ENCODE measurements at regions not wholly inside any gene's neighbourhood (a gene's known extent, or its start where the extent isn't known, plus 50 kb on each side); places are given as distances from the start of the nearest gene placed in this dataset.
"Not testable (repeated sequence)": the region's sequence is repeated elsewhere in the genome, so short reads cannot be mapped to it uniquely, and the experiment has no call there.

DNA sequence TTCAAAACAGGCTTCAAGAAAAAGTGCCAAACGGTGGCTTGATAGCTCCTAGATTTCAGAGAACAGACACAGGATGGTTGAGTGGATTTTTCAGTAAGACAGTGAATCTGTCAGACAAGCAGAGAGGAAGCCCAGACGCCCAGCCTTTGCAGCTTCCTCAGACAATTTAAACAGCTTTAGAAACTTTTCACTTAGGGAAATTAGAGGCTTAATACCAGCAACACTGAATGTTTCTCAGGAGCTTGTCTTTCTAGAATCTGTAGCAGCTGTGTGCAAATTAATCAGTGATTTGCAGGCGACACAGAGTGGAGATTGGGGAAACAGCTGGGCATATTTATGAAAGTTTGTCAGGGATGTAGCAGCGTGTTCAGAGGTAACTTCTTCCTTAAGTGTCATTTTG, 362.1 kb downstream of the GALC start:
- no peak for DNase-seq (ENCODE audit: low read depth)

DNA sequence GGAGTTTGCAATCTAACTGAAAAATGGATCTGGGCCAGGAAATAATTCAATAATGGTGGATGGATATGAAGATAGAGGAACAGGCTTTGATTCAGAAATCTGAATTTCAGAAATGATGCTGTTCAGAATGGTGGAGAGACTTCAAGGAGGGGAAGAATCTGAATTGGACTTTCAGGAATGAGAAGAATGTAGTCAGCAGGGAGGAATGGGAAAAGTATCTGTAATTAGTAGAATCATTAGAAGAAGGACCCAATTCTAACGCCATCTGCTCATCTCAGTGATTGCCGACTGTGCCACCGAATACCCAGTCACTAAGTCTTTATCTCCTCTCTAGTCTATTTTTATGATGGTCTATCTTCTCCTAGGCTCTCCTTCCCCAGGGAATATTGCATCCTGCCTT, 363.2 kb downstream of the GALC start:
- DNase-seq (ENCODE audit: low read depth) = no peak

DNA sequence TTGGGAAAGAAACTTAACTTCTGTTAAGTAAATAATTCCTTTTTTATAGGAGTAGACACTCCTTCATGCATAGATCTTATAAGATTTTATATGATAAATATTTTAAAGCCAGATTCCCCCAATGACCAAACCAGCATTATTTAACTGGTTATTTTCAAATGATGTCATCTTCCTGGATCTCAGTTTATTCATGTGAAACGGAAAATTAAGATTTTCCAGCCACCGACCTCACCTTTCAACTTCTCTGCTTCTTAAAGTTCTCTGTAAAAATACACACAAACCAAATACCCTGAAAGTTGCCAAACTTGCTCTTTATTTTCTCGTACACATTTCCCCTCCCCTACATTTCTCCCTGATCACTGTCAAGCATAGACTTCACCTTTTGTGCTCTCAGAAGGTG, 364.2 kb downstream of the GALC start:
- no peak for DNase-seq (ENCODE audit: low read depth)

DNA sequence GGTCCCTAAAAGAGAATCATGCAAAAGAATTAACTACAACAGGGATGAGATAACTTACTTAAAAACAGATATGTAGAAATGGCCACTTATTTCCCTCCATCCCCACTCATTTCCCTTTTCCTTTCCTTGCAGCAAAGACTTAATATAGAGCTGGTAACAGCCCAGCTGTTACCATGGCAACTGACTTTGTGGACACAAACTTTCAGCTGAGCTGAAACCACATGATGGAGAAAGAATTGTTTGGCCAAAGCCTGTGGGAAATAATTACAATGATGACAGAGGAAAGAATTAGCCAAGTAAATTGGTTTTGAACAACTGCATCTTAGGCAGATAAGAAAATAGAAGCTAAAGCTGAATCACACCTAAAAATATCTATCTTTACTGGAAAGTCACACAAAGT, 364.9 kb downstream of the GALC start:
- no peak for DNase-seq (ENCODE audit: low read depth)

DNA sequence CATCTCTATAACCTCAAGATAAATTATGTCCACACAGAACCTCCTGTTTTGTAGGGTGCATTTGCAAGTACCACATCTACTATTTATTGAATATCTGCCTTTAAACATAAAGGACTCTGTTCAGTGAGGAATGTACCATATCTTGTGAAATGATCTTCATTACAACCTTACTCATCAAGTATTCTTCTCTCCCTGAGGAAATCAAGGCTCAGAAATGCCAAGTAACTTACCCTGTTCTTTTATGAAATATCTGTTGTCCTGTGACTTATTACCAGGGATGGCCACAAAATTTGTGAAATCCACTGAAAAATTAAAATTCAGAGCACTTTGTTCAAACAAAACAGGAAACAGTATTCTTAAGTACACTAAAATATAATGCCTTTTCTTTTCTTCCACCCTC, 366.7 kb downstream of the GALC start:
- no peak for DNase-seq (ENCODE audit: low read depth)

DNA sequence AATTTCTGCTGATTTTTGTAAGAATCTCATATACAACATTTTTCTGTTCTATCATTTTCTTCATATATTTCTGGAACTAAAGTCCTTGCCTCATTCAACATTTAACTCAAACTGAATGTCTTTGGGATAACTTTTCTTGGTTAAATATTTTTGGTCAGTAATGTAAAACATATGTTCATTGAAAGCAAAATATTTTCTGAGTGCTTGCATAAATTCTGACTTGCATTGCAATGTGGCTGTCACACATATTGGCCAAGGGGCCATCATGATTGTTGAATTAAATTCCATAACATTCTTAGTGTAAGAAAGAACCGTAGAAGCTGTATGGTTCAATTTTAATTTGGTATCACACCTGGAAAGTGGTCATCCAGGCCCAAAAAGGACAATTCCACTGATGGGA, 369.4 kb downstream of the GALC start:
- no peak for DNase-seq (ENCODE audit: low read depth)

DNA sequence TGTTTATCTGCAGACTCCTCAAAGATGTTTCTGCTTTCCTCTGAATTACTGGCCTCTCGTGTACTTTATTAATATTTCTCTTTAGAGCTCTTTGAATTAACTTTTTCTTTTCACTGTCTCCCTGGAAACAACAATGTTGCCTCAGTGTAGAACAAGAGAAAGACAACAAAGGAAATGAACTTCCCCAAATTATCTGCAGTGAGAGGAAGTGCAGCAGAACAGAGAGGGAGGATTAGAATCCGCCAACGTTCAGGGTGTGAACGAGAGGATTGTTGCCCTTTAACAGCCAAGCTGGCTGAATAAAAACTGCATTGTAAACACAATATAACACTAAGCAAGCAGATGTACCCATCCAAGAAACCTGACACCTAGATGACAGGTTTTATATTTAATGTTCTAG, 375.9 kb downstream of the GALC start:
- no peak for DNase-seq (ENCODE audit: low read depth)

DNA sequence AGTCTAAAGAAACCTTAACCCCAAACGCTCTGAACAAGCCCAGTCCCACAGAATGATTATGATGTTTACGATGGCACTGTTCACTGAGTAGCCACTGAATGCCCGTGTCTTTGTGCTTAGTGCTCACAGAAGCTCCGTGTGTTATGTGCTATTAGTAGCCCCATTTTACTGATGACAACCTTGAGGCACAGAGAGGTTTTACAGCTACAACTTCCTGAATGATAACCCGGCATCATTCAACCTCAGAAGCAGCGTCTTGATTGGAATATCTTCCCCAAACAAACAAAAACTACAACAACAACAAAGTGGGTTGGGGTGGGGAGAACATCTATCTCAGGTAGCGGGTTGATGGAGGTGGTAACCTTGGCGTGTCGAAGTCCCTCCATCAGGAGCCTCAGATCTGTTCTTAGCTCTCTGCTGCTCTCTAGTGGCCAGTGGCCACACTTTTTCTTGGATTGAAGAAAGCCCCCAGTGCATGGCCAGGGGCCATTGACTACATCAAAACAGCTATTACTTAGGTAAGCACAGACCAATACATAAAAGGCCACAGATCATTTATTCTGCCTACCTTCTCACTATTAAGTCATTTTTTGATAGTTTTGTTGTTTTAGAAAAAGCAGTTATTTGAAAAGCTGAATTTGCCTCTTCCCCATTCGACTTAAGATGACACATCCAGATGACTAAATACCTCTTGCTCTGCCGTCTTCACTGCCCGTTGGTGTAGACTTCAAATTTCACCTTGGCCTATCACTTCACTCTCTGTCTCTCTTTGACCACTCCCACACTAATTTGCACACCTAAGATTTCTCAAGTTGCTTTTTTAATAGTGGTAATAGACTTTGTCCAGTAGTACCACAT, 376.9 kb downstream of the GALC start:
- DNase-seq (ENCODE audit: low read depth) = peak; percentile 17

DNA sequence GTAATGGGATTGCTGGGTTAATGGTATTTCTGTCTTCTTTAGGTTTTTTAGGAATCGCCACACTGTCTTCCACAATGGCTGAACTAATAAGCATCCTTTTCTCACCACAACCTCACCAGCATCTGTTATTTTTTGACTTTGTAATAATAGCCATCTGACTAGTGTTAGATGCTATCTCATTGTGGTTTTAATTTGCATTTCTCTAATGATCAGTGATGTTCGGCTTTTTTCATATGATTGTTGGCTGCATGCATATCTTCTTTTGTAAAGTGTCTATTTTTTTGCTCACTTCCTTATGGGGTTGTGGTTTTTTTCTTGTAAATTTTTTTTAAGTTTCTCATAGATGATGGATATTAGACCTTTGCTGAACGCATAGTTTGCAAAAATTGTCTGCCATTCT, 377.9 kb downstream of the GALC start:
- no peak for DNase-seq (ENCODE audit: low read depth)

DNA sequence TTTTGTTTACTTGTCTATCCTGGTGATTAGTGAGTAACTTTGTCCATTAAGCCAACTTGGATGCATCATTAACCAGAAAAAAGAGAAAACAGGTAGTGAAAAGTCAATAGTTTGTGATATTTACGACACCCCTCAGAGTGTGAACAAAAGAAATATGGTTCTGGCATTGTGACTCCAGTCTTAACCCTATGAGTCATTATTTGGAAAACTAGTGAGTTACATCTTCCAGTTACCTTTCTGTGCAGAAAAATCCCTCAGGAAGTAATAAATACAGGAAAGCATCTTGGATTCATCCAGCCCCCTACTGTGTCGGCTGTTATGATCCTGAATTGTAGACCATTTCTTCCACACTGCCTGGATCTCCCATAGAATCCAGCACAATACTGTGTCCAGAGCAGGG, 379.1 kb downstream of the GALC start:
- no peak for DNase-seq (ENCODE audit: low read depth)

DNA sequence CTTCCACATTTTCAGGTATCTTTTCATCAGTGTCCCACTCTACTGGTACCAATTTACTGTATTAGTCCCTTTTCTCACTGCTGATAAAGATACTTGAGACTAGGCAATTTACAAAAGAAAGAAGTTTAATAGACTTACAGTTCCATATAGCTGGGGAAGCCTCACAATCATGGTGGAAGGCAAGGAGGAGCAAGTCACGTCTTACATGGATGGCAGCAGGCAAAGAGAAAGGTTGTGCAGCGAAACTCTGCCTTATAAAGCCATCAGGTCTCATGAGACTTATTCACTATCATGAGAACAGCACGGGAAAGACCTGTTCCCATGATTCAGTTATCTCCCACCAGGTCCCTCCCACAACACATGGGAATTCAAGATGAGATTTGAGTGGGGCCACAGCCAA, 385.9 kb downstream of the GALC start:
- not testable (repeated sequence) for DNase-seq (ENCODE audit: low read depth)

DNA sequence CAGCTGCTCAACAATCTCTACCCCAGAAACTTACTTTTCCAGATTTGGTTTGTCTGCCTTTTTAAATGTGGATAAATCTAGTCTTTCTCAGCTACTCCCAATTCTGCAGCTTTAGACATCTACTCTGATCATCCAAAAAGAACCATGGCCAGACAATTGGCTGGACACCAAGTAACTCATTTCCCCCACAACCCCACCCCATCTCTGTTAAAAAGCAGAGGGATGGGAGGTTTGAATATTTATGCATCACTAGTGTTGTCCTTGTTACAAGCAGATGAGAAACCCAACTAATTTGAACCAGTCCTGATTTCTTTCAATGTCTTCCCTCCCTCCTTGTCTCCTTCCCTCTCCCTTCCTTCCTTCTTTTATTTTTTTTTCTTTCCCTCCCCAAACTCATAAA, 391.9 kb downstream of the GALC start:
- DNase-seq (ENCODE audit: low read depth) = no peak

DNA sequence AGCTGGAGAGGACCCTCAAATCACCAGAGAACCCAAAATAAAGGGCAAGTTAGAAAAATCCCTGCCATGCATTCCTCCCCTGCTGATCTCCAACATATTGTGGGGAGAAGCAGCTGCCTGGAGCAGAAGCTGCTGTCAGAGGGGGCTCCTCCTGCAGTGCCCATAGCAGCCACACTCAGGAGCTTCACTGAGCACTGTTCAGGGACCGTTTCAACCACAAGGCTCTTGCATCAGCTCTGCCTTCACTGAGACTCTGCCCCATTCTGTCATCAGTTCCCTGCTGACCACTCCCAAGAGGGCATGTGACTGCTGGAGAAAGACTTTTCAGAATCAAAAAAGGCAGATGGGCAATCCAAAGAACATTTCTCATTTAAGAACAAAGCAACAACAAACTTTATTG, 392.7 kb downstream of the GALC start:
- no peak for DNase-seq (ENCODE audit: low read depth)

DNA sequence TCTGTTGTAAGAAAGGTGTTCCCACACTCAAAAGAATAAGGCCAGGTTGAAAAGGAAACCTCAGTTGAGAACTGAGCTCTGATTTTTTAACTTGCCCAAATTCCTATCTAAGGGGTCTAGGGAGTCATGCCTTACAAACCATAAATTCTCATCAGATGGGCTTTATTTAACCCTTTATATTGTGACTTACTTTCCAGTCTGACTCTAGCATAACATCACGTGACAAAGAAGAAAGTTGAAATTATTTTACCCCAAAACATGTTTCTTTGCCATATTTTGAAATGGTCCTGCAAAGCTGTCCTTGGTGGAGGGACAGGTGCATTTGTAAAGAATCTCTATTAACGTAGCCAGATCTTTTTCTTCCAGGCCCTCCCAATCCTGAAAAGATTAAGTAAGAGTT, 411.7 kb downstream of the GALC start:
- no peak for DNase-seq (ENCODE audit: low read depth)

DNA sequence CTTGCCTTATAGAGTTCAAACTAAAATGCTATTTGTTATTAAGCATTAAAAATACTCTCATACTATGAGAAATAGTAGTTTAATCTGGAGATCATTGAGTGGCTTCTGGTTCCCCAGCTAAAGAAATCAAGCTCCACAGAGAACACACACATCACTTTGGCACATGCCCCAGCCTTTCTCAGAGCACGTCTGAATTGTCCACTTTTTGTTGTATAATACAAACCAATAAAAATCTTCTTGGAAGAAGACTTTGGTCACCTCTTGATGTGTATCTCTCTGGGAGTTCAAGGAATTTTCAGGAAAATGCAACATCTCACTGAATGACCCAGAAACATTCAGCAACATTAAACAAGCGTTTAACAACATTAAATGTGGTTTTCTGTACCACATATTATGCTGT, 413.9 kb downstream of the GALC start:
- DNase-seq (ENCODE audit: low read depth) = no peak

DNA sequence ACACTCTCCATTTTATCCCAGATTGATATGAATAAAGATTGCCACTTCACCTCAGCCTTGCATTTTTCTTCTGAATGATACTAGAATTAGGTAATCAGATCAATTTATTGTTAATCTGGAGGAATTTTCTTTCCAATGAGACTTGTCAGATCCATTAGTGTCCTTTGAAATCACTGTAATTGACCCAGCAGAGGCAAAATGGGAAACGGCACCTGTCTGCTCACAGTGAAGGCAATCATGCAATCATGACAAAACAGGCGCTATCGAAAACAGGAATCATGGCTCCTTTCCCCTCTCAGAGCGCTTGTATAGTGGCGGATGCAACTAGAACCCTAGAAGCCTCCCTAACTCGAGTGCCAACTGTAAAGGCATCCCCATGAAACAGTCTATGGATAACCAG, 417.6 kb downstream of the GALC start:
- DNase-seq (ENCODE audit: low read depth) = no peak

DNA sequence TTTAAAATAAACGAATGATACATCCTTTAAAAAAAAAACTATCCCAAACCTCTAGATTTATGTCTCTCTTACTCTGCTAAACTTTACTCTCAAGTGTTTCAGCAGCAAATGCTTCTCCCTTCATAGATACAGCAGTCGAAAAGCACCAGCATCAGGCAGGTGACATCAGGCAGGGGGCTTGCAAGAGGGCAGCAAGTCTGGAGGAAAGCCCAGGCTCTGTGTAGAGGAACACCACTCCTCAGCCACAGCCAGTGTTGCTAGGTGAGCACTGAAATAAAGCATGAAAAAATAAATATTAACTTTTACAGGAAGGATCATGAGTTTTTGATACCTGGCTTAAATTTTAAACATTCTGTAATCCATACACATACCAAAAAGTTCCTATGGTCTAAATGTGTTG, 419.4 kb downstream of the GALC start:
- DNase-seq (ENCODE audit: low read depth) = no peak

DNA sequence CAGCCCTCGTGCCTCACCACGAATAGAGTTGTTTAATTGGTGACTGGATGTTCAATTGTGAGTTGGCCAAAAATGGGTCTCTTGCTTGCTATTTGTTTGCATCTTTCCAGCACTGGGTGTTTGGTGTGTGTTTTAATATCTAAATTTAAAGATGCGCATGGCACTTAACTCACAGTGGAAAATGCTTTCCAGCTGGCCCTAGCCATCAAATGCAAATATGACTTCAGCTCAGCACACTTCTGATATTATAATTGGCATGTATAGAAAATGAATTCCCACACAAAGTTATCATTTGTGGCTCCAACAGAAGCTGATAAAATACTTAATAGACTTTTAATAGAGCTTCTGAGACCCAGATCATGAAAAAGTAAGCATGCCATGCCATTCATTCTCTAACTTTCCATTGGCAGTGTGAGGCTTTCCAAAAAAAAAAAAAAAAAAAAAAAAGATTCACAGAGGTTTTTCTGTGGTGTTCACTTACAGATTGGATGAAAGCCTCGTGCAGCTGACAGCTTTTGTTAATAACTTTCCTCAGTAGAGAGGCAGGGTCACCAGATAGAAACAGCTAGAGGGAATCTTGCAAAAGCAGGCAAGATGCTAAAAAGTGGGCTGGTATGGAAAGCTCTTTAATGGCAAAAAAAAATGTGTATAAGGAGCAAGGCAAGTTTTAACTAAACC, 425.2 kb downstream of the GALC start:
- DNase-seq (ENCODE audit: low read depth) = no peak

DNA sequence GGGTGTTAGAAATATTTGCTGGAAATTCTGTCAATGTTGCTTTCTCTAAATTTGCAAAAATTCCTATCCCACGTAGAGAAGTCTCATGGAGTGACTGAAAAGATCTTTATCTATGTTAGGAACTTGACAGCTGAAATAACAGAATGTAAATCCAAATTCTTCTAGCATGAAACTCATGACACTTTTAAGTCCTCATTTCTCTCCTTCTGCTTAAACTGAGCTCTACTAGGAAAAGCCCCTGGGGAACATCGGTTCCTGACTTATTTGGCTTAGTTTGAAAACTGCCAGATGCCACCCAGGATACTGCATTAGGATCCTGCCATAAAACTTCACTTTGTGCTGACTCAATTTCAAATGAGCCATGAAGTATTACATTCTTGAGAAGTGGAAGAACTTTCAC, 426.0 kb downstream of the GALC start:
- DNase-seq (ENCODE audit: low read depth) = no peak

DNA sequence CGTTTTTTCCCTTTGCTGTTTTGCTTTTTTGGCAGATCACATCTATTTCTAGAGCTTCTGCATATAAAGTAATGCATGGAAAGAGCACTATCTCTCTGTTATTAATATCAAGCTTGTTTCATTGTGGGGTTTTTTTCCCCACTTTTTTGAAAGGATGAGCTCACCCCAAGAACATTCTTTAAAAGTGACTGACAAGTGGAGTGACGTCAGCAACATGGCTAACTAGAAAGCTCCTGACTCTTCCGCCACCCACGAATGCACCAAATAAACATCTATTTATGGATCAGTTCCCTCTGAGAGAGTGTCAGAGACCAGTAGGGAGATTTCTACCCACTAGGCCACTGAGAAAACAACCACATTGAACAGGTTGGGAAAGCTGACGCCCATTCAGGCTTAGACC, 445.4 kb downstream of the GALC start:
- no peak for DNase-seq (ENCODE audit: low read depth)

DNA sequence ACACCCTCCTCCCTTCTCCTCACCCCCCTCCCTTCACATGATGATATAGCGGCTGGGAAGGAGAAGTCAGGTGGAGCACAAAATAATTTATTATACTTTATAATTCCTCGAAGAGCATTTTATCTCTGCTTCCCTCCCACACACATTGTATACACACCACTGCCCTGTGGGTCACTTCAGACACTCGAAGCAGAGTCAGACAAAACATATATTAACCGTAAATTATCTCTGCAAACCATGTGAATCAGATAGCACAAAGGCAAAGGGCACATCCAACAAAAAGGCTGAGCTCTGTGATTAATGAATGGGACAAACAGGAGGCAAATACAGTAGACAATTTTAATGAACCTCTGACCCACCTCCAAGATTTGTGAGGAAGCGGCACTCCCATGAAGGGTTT, 450.7 kb downstream of the GALC start:
- no peak for DNase-seq (ENCODE audit: low read depth)

DNA sequence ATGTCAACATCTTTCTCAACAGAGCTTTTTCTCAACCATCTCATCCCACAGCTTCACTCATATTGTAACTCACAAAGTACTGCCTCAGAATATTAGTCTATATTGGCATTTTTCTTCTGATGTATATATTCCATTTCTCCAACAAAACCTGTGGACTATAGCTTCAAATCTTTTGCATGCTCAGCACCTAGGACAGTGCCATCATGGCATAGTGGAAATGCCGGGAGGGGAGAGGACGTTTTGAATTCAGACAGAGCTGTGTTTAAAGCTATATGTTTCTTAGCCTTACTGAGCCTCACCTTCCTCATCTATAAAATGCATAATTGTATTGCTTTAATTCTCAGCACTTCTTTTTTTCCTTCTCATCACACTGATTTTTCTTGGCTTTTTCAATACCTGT, 452.6 kb downstream of the GALC start:
- DNase-seq (ENCODE audit: low read depth) = no peak

DNA sequence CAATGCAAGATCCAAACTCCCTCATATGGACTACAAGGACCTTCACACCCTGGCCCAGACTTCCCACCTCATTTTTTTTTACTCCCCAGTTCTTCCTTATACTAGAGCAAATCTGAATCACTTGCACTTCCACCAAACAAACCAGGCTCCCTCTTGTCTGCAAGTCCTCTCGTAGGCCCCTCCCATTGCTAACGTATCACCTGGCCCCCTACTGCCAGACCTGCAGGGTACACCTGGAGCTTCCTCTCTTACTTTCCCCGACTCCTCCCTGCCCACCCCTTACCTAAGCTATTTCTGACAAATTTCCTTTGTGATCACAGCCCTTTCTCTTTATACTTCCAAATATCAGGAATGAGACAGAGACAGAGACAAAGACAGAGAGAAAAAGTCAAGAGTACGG, 463.9 kb downstream of the GALC start:
- DNase-seq (ENCODE audit: low read depth) = no peak

DNA sequence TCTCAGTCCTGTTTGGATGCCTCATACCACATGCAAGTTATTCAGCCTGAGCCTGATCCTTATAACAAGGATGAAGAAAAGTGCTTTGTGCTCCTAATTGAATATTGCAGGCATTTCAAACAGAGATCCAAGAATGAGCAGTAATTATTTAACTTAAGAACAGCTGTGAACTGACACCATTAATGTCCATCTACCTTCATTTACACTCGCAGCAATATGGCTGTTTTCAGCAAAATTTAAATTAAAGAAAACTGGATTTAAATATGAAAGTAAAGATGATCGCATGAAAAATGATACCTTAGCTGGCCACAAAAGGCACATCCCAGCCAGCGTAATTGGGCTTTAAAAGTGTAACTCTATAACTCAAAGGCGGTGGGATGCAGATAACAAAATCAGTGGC, 466.3 kb downstream of the GALC start:
- no peak for DNase-seq (ENCODE audit: low read depth)

Measured in iris pigment epithelial cell (primary cell).